Glutamatergic neuron (in vitro differentiated cells): ENCODE measurements at regions not wholly inside any gene's neighbourhood (a gene's known extent, or its start where the extent isn't known, plus 50 kb on each side); places are given as distances from the start of the nearest gene placed in this dataset.

Experiments used
- DNase-seq: peaks from one replicate; pipeline ENCODE4 v3.0.0; 2022
- H3K27ac Mint-ChIP-seq: one replicate; pipeline ENCODE4 v1.8.0; 2020; ENCODE audit warnings: mild to moderate bottlenecking, mixed read lengths, inconsistent platforms; ENCODE audit not compliant: unreplicated experiment
- H3K27me3 Mint-ChIP-seq: one replicate; pipeline ENCODE4 v1.8.0; 2020; ENCODE audit warnings: mild to moderate bottlenecking, moderate library complexity, mixed read lengths, inconsistent platforms; ENCODE audit not compliant: unreplicated experiment
- H3K36me3 Mint-ChIP-seq: one replicate; pipeline ENCODE4 v1.8.0; 2020; ENCODE audit warnings: mild to moderate bottlenecking, mixed read lengths, inconsistent platforms; ENCODE audit not compliant: unreplicated experiment
- H3K4me1 Mint-ChIP-seq: one replicate; pipeline ENCODE4 v1.8.0; 2020; ENCODE audit warnings: mild to moderate bottlenecking, low read depth, mixed read lengths, inconsistent platforms; ENCODE audit not compliant: unreplicated experiment
- H3K4me3 Mint-ChIP-seq: one replicate; pipeline ENCODE4 v1.8.0; 2020; ENCODE audit warnings: mild to moderate bottlenecking, mixed read lengths, inconsistent platforms; ENCODE audit not compliant: unreplicated experiment
- H3K9me3 Mint-ChIP-seq: one replicate; pipeline ENCODE4 v1.8.0; 2020; ENCODE audit warnings: mild to moderate bottlenecking, moderate library complexity, mixed read lengths, inconsistent platforms; ENCODE audit not compliant: unreplicated experiment
- TF ChIP-seq, protein P1 (sequence below): fragments of 200-600 bp; sonication (generic); IDR thresholded peaks from one replicate; pipeline ENCODE4 v1.5.0; 2021; ENCODE audit not compliant: partially characterized antibody, unreplicated experiment

DNA sequence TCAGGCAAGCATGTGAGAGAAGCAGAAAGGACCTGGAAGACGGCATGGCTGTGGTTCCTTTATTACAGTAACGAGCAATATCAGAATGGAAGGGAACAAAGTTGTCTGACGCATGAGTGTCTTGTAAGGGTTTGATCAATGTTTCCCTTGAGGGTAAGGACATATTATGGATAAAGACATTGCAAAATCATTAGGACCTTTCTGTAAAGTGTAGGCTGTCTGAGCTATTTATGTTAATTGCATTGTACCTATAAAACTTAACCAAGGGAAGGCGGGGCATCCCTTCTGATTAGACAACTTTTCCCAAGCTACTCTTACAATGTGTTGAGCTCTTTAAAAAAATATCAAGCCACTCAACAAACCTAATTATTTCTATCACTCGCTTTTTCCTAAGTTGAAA, 112.2 kb upstream of the JADE1 start:
- no peak overlapping the region for H3K27ac Mint-ChIP-seq
- TF ChIP-seq, protein P1, sequence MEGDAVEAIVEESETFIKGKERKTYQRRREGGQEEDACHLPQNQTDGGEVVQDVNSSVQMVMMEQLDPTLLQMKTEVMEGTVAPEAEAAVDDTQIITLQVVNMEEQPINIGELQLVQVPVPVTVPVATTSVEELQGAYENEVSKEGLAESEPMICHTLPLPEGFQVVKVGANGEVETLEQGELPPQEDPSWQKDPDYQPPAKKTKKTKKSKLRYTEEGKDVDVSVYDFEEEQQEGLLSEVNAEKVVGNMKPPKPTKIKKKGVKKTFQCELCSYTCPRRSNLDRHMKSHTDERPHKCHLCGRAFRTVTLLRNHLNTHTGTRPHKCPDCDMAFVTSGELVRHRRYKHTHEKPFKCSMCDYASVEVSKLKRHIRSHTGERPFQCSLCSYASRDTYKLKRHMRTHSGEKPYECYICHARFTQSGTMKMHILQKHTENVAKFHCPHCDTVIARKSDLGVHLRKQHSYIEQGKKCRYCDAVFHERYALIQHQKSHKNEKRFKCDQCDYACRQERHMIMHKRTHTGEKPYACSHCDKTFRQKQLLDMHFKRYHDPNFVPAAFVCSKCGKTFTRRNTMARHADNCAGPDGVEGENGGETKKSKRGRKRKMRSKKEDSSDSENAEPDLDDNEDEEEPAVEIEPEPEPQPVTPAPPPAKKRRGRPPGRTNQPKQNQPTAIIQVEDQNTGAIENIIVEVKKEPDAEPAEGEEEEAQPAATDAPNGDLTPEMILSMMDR, result no peak
- no peaks in the 10 kb centered on the region for H3K4me1 Mint-ChIP-seq
- peaks cover 2% of the 10 kb centered on the region for H3K27me3 Mint-ChIP-seq
- H3K36me3 Mint-ChIP-seq, result no peaks in the 10 kb centered on the region
- H3K4me3 Mint-ChIP-seq, result no peak overlapping the region
- H3K9me3 Mint-ChIP-seq, result peaks cover 5% of the 10 kb centered on the region
- no peak for DNase-seq

DNA sequence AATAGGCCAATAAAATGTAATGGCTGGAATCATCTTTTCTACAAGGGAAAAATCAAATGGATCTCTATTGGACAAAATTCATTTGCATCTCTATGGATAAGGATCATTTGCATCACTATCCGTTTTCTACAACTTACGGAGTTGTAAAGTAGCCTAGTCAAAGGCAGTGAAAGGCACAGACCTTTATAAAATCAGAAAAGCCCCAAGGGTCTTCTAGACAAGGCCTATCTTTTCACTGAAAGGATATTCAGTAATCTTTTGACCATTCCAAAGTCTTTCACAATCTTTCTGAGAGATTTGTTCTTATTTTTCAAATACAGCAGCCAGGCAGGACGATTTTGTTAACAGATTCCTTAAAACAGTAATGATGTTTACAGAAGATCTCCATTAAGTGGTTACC, 119.5 kb upstream of the JADE1 start:
- no peak for DNase-seq
- Mint-ChIP-seq H3K27ac (no peak overlapping the region), H3K9me3 (peaks cover 5% of the 10 kb centered on the region), H3K36me3 (no peaks in the 10 kb centered on the region), H3K27me3 (peaks cover 2% of the 10 kb centered on the region), H3K4me1 (no peaks in the 10 kb centered on the region), H3K4me3 (no peak overlapping the region)
- TF ChIP-seq, protein P1, result no peak

DNA sequence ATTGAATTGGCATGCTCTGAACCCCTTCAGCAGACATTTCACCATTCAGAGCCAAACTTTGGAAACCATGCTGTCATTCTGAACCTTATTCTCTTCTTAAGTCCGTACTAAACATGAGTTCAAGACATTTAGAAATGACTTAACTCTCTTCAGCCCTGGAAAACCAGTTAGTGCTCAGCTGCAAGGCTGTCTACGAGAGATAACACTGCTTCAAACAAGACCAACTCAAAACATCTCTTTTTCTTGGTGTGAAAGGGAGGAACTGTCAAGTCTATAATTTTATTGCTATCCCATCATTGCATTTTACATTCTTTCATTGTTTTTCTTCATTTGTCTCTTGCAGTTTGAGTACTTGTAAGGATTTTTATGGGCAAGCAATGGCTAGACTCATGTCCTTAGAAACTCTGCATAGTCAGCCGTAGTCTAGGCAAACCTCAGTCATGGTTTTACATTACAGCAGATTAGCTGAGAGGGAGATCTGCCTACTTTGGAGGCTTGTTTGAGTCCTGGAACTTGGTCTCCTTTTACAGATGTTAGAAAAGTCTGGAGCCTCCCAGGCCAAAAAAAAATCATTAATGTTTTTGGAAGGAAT, 120.6 kb upstream of the JADE1 start:
- no peak overlapping the region for H3K27ac Mint-ChIP-seq

DNA sequence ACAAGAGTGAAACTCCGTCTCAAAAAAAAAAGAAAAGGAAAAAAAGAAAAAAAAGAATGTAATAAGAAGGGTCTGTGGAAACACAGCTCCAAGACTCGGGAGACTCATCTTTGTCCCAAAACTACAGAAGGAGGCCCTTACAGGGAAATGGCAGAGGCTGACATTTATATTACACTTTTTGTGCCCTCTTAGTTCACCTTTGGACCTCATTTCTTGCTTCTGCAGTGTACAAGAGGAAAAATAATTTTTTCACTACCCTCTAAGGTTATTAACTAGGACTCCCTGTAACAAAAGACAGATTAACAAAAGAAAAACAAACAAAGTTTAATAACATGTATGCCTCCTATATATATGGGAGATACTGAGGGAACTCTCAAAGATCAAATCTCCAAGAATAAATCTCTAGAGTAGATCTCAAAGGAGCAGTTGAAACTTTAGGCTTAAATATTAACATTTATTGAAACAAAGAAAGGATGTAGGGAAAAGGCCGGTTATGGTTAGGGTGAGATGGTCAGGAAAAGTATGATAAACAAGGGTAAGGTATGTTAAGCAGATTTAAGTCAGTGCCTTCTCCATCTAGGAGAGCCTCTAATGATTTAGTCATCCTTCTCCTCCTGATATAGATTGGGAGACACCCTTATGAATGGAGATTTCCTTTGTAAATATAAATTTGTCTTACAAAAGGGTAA, 121.3 kb upstream of the JADE1 start:
- no peaks in the 10 kb centered on the region for H3K36me3 Mint-ChIP-seq
- H3K9me3 Mint-ChIP-seq, result peaks cover 1% of the 10 kb centered on the region
- peaks cover under 1% of the 10 kb centered on the region for H3K27me3 Mint-ChIP-seq
- no peak overlapping the region for H3K27ac Mint-ChIP-seq
- TF ChIP-seq, protein P1, result no peak
- no peak overlapping the region for H3K4me3 Mint-ChIP-seq
- peaks cover 1% of the 10 kb centered on the region for H3K4me1 Mint-ChIP-seq
- DNase-seq, result no peak

More for the DNA sequence above, 120.6 kb upstream of the JADE1 start:
- H3K9me3 Mint-ChIP-seq, result peaks cover 1% of the 10 kb centered on the region
- H3K27me3 Mint-ChIP-seq, result peaks cover 2% of the 10 kb centered on the region
- DNase-seq, result no peak
- H3K36me3 Mint-ChIP-seq, result no peaks in the 10 kb centered on the region
- TF ChIP-seq, protein P1, result no peak
- no peak overlapping the region for H3K4me3 Mint-ChIP-seq
- peaks cover 1% of the 10 kb centered on the region for H3K4me1 Mint-ChIP-seq

DNA sequence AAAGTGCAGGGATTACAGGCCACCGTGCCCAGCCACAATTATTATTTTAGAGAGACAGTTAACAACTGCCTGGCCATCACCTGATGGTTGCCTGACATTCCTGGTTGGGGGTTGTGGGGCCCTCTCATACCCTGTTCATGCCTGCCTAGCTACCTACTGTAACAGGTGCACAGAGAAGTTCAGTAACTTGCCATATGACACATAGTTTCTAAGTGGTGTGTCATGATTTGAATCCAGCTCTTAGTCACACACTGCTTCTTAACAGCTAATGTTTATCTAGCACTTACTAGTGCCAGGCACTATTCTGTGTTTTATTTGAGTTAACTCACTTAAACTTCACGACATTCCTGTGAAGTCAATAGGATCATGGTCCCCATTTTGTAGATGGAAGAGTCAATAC, 122.7 kb upstream of the JADE1 start:
- Mint-ChIP-seq H3K9me3 (peaks cover 1% of the 10 kb centered on the region), H3K27me3 (no peaks in the 10 kb centered on the region), H3K4me1 (peaks cover 1% of the 10 kb centered on the region), H3K27ac (no peak overlapping the region), H3K4me3 (no peak overlapping the region), H3K36me3 (no peaks in the 10 kb centered on the region)
- DNase-seq, result no peak
- TF ChIP-seq, protein P1, result no peak
